Endodermal cell (in vitro differentiated cells): ENCODE measurements at regions not wholly inside any gene's neighbourhood (a gene's known extent, or its start where the extent isn't known, plus 50 kb on each side); places are given as distances from the start of the nearest gene placed in this dataset.

ENCODE experiments used
- DNase-seq: peaks from one replicate; pipeline ENCODE4 v3.0.0-alpha.2; 2017
- H3K27ac ChIP-seq: 2 replicates; pipeline ENCODE4 v1.5.1; 2013; ENCODE audit warnings: mild to moderate bottlenecking, low read depth, low read length, moderate library complexity
- H3K27me3 ChIP-seq: 2 replicates; pipeline ENCODE4 v1.6.1; 2013; ENCODE audit warnings: mild to moderate bottlenecking, low read length, moderate library complexity; ENCODE audit not compliant: insufficient read depth, control insufficient read depth, poor library complexity, severe bottlenecking
- H3K36me3 ChIP-seq: 2 replicates; pipeline ENCODE4 v1.7.0; 2013; ENCODE audit warnings: mild to moderate bottlenecking, low read length, moderate library complexity; ENCODE audit not compliant: control insufficient read depth, insufficient read depth
- H3K4me1 ChIP-seq: one replicate; pipeline ENCODE4 v1.7.0; 2013; ENCODE audit warnings: low read length; ENCODE audit not compliant: control insufficient read depth, insufficient read depth
- H3K4me3 ChIP-seq: 2 replicates; pipeline ENCODE4 v1.5.1; 2013; ENCODE audit warnings: mild to moderate bottlenecking, low read length, moderate library complexity
- H3K9ac ChIP-seq: 2 replicates; pipeline ENCODE4 v1.6.1; 2013; ENCODE audit warnings: mild to moderate bottlenecking, low read length, moderate library complexity; ENCODE audit not compliant: poor library complexity, severe bottlenecking; ENCODE audit errors: extremely low read depth
- H3K9me3 ChIP-seq: 2 replicates; pipeline ENCODE4 v1.6.1; 2013; ENCODE audit warnings: mild to moderate bottlenecking, low read length, moderate library complexity; ENCODE audit not compliant: control insufficient read depth
- H3K27ac Mint-ChIP-seq: 2 replicates; pipeline ENCODE4 v1.8.0; 2020; ENCODE audit warnings: mixed read lengths
- H3K27me3 Mint-ChIP-seq: 2 replicates; pipeline ENCODE4 v1.8.0; 2021; ENCODE audit warnings: mild to moderate bottlenecking, mixed read lengths; ENCODE audit not compliant: insufficient read depth
- H3K36me3 Mint-ChIP-seq: 2 replicates; pipeline ENCODE4 v1.8.0; 2020; ENCODE audit warnings: low read depth, mixed read lengths
- H3K4me1 Mint-ChIP-seq: 2 replicates; pipeline ENCODE4 v1.8.0; 2020; ENCODE audit warnings: mixed read lengths
- H3K4me3 Mint-ChIP-seq: 2 replicates; pipeline ENCODE4 v1.8.0; 2020; ENCODE audit warnings: mild to moderate bottlenecking, moderate library complexity, mixed read lengths
- H3K9me3 Mint-ChIP-seq: 2 replicates; pipeline ENCODE4 v1.8.0; 2020; ENCODE audit warnings: mild to moderate bottlenecking, mixed read lengths
- WGBS, 2 experiments: methylation state at CpG; one replicate each; pipeline versions ENCODE4 v1.1.5 to v1.1.7; 2013; ENCODE audit warnings: missing lambda C conversion rate in 2 of 2, mixed read lengths in 1 of 2; ENCODE audit not compliant: insufficient coverage in 1 of 2, insufficient read length in 1 of 2; 5-methylcytosine and 5-hydroxymethylcytosine counted together
- TF ChIP-seq, protein P1 (sequence below): fragments of 200-600 bp; sonication (generic); conservative IDR thresholded peaks from 2 replicates; pipeline ENCODE4 v1.5.0; 2021; ENCODE audit warnings: antibody characterized with exemption, mild to moderate bottlenecking

DNA sequence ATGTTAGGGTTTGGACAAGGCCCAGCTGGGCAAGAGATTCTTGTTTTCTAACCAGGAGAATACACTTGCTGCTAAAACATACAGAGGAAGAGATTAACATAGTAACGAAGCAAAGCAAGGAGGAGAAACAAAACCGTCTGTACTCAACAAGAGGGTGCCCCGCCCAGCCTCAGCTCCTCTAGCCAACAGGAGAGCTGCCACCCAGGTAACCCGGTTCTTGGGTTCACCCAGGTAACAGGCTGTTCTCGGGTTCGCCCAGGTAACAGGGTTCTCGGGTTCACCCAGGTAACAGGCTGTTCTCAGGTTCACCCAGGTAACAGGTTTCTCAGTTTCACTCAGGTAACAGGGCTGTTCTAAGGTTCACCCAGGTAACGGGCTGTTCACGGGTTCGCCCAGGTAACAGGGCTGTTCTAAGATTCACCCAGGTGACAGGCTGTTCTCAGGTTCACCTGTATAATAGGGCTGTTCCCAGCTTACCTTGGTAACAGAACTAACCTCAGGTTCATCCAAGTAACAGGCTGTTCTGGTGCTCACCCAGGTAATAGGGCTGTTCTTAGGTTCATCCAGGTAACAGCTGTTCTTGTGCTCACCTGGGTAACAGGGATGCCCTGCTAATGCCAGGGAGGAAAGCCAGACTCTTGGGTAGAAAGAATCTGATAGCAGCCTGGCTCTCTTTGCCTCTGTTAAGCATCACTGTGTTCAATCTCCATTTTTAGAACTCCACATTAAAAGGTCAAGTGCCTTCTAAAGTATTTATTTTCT, 271.6 kb downstream of the SYK start:
- Histone ChIP-seq H3K27ac (no peak overlapping the region), H3K9me3 (no peaks in the 10 kb centered on the region), H3K27me3 (no peaks in the 10 kb centered on the region), H3K9ac (no peak overlapping the region), H3K4me1 (no peaks in the 10 kb centered on the region), H3K36me3 (no peaks in the 10 kb centered on the region), H3K4me3 (no peak overlapping the region)
- TF ChIP-seq, protein P1, sequence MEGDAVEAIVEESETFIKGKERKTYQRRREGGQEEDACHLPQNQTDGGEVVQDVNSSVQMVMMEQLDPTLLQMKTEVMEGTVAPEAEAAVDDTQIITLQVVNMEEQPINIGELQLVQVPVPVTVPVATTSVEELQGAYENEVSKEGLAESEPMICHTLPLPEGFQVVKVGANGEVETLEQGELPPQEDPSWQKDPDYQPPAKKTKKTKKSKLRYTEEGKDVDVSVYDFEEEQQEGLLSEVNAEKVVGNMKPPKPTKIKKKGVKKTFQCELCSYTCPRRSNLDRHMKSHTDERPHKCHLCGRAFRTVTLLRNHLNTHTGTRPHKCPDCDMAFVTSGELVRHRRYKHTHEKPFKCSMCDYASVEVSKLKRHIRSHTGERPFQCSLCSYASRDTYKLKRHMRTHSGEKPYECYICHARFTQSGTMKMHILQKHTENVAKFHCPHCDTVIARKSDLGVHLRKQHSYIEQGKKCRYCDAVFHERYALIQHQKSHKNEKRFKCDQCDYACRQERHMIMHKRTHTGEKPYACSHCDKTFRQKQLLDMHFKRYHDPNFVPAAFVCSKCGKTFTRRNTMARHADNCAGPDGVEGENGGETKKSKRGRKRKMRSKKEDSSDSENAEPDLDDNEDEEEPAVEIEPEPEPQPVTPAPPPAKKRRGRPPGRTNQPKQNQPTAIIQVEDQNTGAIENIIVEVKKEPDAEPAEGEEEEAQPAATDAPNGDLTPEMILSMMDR: no peak
- peaks cover 14% of the 10 kb centered on the region for H3K4me1 Mint-ChIP-seq
- no peak overlapping the region for H3K27ac Mint-ChIP-seq
- DNase-seq: no peak
- H3K27me3 Mint-ChIP-seq: peaks cover 7% of the 10 kb centered on the region
- H3K9me3 Mint-ChIP-seq: no peaks in the 10 kb centered on the region
- H3K4me3 Mint-ChIP-seq: no peak overlapping the region
- H3K36me3 Mint-ChIP-seq: no peaks in the 10 kb centered on the region
- WGBS, 2 experiments: 93% methylated on average over 6 to 10 of the region's 10 CpGs

DNA sequence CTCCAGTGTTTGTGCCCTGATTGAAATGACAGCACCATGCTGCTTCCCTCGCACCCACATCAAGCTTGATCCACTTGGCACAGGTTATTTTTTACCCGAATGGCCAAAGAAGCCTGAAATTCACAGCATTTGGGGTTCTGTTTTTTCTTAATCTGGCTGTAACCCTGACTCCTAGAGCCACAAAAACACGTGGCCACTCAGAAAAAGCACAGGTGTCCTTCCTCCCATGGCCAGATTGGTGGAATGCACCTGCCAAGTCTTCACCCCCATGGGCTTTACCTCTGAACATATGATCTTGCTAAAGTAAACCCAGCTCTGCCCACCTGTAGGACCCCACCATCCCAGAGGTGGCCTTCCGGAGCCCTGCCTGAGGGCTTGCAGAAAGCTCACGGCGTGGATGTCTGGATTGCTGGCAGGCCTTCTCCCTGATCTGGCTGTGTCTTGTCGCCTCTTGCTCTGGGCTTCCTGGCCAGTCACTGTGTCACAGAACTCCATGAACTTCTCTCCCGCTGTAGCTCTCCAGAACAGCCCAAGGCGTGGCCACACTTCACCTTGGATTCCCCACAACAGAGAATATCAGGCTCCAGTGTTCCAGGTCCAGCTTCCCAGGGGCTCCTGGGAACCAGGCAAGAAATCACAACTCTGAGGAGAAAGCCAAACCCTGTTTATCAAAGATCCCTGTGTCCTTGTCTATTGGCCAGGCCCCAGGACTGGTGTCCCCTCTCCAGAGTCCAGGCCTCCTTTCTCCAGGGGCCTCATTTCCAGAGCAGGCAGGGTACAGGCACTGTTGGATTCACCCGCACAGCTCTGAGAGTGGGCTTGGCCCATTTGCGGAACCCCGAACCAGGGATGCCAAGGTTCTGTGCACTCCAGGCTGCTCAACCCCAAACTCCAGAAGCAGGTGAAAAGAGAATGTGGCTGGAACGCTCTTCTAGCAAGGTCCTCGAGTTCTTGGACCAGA, 272.5 kb downstream of the SYK start:
- Mint-ChIP-seq H3K9me3 (no peaks in the 10 kb centered on the region), H3K27ac (no peak overlapping the region), H3K4me3 (no peak overlapping the region), H3K27me3 (peaks cover 7% of the 10 kb centered on the region), H3K36me3 (no peaks in the 10 kb centered on the region), H3K4me1 (peaks cover 20% of the 10 kb centered on the region)
- Histone ChIP-seq H3K27me3 (no peaks in the 10 kb centered on the region), H3K4me3 (no peak overlapping the region), H3K36me3 (no peaks in the 10 kb centered on the region), H3K4me1 (no peaks in the 10 kb centered on the region), H3K9ac (no peak overlapping the region), H3K9me3 (no peaks in the 10 kb centered on the region), H3K27ac (no peak overlapping the region)
- 93 to 96% methylated on average over 7 to 14 of the region's 14 CpGs for WGBS, 2 experiments
- DNase-seq: no peak
- TF ChIP-seq, protein P1: no peak

DNA sequence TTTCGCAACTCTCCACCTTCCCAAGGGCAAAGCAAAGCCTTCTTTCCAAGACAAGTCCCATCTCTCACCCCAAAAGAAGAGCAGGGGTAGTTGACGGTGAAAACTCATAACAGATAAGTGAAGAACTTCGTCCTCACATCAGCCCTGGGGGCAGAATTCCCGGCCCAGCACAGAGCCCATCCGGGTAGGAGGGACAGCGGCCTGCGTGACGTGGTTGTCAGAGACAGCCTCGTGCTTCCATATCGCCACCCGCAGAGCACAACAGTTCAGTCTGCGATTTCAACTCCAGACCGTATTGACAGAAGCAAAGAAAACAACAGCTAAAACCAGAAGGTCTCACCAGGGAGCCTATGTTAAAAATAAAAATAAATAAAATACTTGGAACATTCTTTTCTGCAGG, 273.2 kb downstream of the SYK start:
- Mint-ChIP-seq H3K4me1 (peaks cover 20% of the 10 kb centered on the region), H3K27me3 (peaks cover 7% of the 10 kb centered on the region), H3K36me3 (no peaks in the 10 kb centered on the region), H3K4me3 (no peak overlapping the region), H3K9me3 (no peaks in the 10 kb centered on the region), H3K27ac (no peak overlapping the region)
- Histone ChIP-seq H3K9me3 (no peaks in the 10 kb centered on the region), H3K4me1 (no peaks in the 10 kb centered on the region), H3K36me3 (no peaks in the 10 kb centered on the region), H3K27me3 (no peaks in the 10 kb centered on the region), H3K27ac (no peak overlapping the region), H3K9ac (no peak overlapping the region), H3K4me3 (no peak overlapping the region)
- 91 to 92% methylated on average over 8 to 13 of the region's 13 CpGs for WGBS, 2 experiments
- DNase-seq: no peak
- TF ChIP-seq, protein P1: no peak
